ENCODE measurements at regions not wholly inside any gene's neighbourhood (a gene's known extent, or its start where the extent isn't known, plus 50 kb on each side); places are given as distances from the start of the nearest gene placed in this dataset.

DNA sequence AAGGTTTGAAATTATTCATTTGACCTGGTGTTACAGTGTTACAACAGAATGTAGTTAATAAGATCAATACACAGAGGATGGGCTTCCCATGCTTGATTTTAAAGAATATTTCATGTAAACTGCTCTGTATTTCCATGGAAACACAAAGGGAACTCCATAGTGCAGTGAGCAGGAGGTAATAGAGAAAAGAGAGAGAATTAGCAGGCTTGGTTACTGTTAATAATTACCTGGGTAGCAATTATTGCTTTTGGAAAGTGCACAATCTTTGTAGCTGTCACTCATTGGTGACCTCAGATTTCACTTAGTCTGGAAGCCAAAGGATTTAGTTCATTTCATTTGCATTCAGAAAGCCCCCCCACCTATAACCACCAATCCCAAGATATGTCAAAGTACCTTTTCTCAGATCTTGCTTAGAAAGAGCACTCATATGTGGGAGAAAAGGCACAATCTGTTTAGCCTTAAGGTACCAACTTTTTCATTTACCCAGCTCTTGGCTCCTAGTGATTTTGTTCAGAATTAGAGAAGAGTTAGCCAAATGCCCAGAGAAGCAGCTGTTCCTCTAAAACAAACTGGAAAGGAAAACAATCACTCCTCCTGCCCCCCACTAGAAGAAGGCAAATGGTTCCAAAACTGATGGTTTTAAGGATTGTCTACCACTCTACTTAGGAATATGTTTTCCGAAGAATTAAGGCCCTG is 234.5 kb upstream of the SLC24A2 start:
- H4K20me1 ChIP-seq (ENCODE audit: insufficient read depth, low read length), result no peaks in the 10 kb centered on the region
- no peaks in the 10 kb centered on the region for H3K4me1 ChIP-seq (ENCODE audit: insufficient read depth, low read length, severe bottlenecking)
- no peaks in the 10 kb centered on the region for H3F3A ChIP-seq (ENCODE audit: insufficient read depth, low read length)
- no peaks in the 10 kb centered on the region for H3K9me2 ChIP-seq (ENCODE audit: low read depth, low read length)
- H3K9me3 ChIP-seq (ENCODE audit: low read length), result no peaks in the 10 kb centered on the region
- no peaks in the 10 kb centered on the region for H3K27me3 ChIP-seq (ENCODE audit: insufficient read depth, low read length)
- no peaks in the 10 kb centered on the region for H3K36me3 ChIP-seq (ENCODE audit: insufficient read depth, low read length)
- H3K4me2 ChIP-seq (ENCODE audit: low read length), result no peak overlapping the region
- no peak overlapping the region for H3K4me3 ChIP-seq (ENCODE audit: low read depth, low read length, poor library complexity, severe bottlenecking)
- H3K27ac ChIP-seq (ENCODE audit: low read depth, low read length, poor library complexity, severe bottlenecking), result no peak overlapping the region
- no peak overlapping the region for H2AFZ ChIP-seq (ENCODE audit: low read length)
- H3K9ac ChIP-seq (ENCODE audit: low read length), result no peak overlapping the region
- TF ChIP-seq, protein P1, sequence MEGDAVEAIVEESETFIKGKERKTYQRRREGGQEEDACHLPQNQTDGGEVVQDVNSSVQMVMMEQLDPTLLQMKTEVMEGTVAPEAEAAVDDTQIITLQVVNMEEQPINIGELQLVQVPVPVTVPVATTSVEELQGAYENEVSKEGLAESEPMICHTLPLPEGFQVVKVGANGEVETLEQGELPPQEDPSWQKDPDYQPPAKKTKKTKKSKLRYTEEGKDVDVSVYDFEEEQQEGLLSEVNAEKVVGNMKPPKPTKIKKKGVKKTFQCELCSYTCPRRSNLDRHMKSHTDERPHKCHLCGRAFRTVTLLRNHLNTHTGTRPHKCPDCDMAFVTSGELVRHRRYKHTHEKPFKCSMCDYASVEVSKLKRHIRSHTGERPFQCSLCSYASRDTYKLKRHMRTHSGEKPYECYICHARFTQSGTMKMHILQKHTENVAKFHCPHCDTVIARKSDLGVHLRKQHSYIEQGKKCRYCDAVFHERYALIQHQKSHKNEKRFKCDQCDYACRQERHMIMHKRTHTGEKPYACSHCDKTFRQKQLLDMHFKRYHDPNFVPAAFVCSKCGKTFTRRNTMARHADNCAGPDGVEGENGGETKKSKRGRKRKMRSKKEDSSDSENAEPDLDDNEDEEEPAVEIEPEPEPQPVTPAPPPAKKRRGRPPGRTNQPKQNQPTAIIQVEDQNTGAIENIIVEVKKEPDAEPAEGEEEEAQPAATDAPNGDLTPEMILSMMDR (IDR thresholded peaks at IDR 0.05; ENCODE audit: low read length), result no peak
- TF ChIP-seq EZH2 (IDR thresholded peaks at IDR 0.05; ENCODE audit: borderline replicate concordance, low read length), result no peak
- no peaks in the 10 kb centered on the region for H3K79me2 ChIP-seq (ENCODE audit: insufficient read depth, low read length)

DNA sequence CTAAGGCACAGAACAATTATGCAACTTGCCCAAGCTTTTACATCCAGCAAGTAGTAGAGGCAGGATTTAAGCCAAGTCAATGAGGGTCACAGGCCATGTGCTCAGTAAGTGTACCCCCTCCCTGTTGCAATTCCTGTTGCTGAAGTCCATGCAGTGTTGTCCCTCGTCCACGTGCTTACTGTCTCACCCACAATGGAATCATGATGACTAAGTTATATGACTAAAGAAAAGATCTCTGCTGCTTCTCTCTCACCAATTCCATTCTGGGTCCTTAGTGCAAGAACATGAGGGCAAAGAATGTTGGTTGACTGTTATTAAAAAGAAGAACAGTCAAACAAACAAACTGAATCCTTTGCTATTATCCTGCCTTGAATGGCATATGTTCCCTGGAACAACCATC is 233.6 kb upstream of the SLC24A2 start:
- Histone ChIP-seq H3K4me2 (ENCODE audit: low read length) (no peak overlapping the region), H2AFZ (ENCODE audit: low read length) (no peak overlapping the region), H3K27me3 (ENCODE audit: insufficient read depth, low read length) (no peaks in the 10 kb centered on the region), H3F3A (ENCODE audit: insufficient read depth, low read length) (no peaks in the 10 kb centered on the region), H3K79me2 (ENCODE audit: insufficient read depth, low read length) (no peaks in the 10 kb centered on the region), H3K27ac (ENCODE audit: low read depth, low read length, poor library complexity, severe bottlenecking) (no peak overlapping the region), H3K9ac (ENCODE audit: low read length) (no peak overlapping the region), H3K9me2 (ENCODE audit: low read depth, low read length) (no peaks in the 10 kb centered on the region), H3K4me3 (ENCODE audit: low read depth, low read length, poor library complexity, severe bottlenecking) (no peak overlapping the region), H3K36me3 (ENCODE audit: insufficient read depth, low read length) (no peaks in the 10 kb centered on the region), H4K20me1 (ENCODE audit: insufficient read depth, low read length) (no peaks in the 10 kb centered on the region), H3K9me3 (ENCODE audit: low read length) (no peaks in the 10 kb centered on the region), H3K4me1 (ENCODE audit: insufficient read depth, low read length, severe bottlenecking) (no peaks in the 10 kb centered on the region)
- TF ChIP-seq, protein P1 (IDR thresholded peaks at IDR 0.05; ENCODE audit: low read length), result no peak
- TF ChIP-seq EZH2 (IDR thresholded peaks at IDR 0.05; ENCODE audit: borderline replicate concordance, low read length), result no peak

DNA sequence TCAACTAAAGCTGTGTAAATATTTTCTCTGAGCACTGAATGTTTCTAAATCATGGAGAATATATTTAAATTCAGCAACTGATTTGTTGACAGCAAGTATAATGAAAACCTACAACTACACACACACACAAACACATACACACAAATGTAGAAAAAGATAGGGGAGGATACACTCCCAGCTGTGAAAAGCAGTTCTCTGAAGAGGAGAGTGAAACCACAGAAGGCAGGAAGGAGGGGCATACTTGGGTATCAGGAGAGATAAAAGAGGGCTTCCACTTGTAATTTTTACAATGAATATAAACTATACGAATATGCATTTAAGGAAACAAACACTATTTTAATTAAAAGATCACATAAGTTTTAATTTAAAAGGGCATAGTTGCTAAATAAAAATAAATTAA is 227.8 kb upstream of the SLC24A2 start:
- 0 out of 2 replicates have a peak, but pooled peaks cover 3% of the 10 kb centered on the region for H3K9me3 ChIP-seq (ENCODE audit: low read length)
- no peaks in the 10 kb centered on the region for H3K9me2 ChIP-seq (ENCODE audit: low read depth, low read length)
- no peaks in the 10 kb centered on the region for H4K20me1 ChIP-seq (ENCODE audit: insufficient read depth, low read length)
- H2AFZ ChIP-seq (ENCODE audit: low read length), result no peak overlapping the region
- no peaks in the 10 kb centered on the region for H3K27me3 ChIP-seq (ENCODE audit: insufficient read depth, low read length)
- TF ChIP-seq, protein P1 (IDR thresholded peaks at IDR 0.05; ENCODE audit: low read length), result no peak
- TF ChIP-seq EZH2 (IDR thresholded peaks at IDR 0.05; ENCODE audit: borderline replicate concordance, low read length), result no peak
- peaks cover 7% of the 10 kb centered on the region for H3K4me1 ChIP-seq (ENCODE audit: insufficient read depth, low read length, severe bottlenecking)
- H3K4me3 ChIP-seq (ENCODE audit: low read depth, low read length, poor library complexity, severe bottlenecking), result no peak overlapping the region
- no peaks in the 10 kb centered on the region for H3K36me3 ChIP-seq (ENCODE audit: insufficient read depth, low read length)
- no peaks in the 10 kb centered on the region for H3K79me2 ChIP-seq (ENCODE audit: insufficient read depth, low read length)
- no peak overlapping the region for H3K27ac ChIP-seq (ENCODE audit: low read depth, low read length, poor library complexity, severe bottlenecking)
- no peak overlapping the region for H3K9ac ChIP-seq (ENCODE audit: low read length)
- no peak overlapping the region for H3K4me2 ChIP-seq (ENCODE audit: low read length)
- H3F3A ChIP-seq (ENCODE audit: insufficient read depth, low read length), result no peaks in the 10 kb centered on the region
